ENCODE measurements at regions not wholly inside any gene's neighbourhood (a gene's known extent, or its start where the extent isn't known, plus 50 kb on each side); places are given as distances from the start of the nearest gene placed in this dataset.

DNA sequence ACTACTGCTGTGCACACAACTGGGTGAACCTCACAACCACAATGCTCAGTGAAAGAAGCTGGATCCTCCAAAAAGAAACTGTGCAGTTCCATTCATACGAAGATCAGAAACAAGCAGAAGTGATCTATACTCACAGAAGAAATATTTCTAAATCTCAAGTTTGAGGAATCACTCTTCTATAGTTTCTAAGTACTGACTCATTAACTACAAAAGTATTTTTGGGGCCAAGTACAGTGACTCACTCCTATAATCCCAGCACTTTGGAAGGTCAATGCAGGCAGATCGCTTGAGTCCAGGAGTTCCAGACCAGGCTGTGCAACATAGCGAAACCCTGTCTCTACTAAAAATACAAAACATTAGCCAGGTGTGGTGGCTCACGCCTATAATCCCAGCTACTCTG, 51.3 kb upstream of the RELL1 start:
- no peak for DNase-seq (ENCODE audit: low spot score)

All from cerebellar cortex (tissue), 1 donor.